GM23338 (cell line): ENCODE measurements at regions not wholly inside any gene's neighbourhood (a gene's known extent, or its start where the extent isn't known, plus 50 kb on each side); places are given as distances from the start of the nearest gene placed in this dataset.

Experiments
- CREB1 ChIP-seq: fragments of 250-450 bp; sonication (Bioruptor Pico); IDR thresholded peaks from 2 replicates; pipeline ENCODE4 v1.5.0; 2020; ENCODE audit warnings: low read depth, mild to moderate bottlenecking, moderate library complexity
- CTCF ChIP-seq, 2 experiments: fragments of 200-600 bp in 1 of 2; sonication (generic) in 1 of 2; conservative IDR thresholded peaks; 2 replicates each; pipeline versions ENCODE4 v1.5.1 to v1.6.1; 2016 to 2017; ENCODE audit warnings: antibody characterized with exemption in 2 of 2, low read depth in 2 of 2, mild to moderate bottlenecking in 2 of 2, moderate library complexity in 1 of 2
- ETS1 ChIP-seq: IDR thresholded peaks from 2 replicates; pipeline ENCODE4 v1.6.1; 2016; ENCODE audit warnings: antibody characterized with exemption
- EZH2 ChIP-seq: fragments of 200-600 bp; sonication (generic); IDR thresholded peaks from one replicate; pipeline ENCODE4 v1.8.0; 2017; ENCODE audit warnings: antibody characterized with exemption, mild to moderate bottlenecking, low read depth; ENCODE audit not compliant: unreplicated experiment
- EZH2phosphoT487 ChIP-seq: fragments of 200-600 bp; sonication (generic); IDR thresholded peaks from one replicate; pipeline ENCODE4 v1.8.1; 2018; ENCODE audit warnings: antibody characterized with exemption; ENCODE audit not compliant: unreplicated experiment
- JUNB ChIP-seq: IDR thresholded peaks from one replicate; pipeline ENCODE4 v1.6.1; 2016; ENCODE audit warnings: antibody characterized with exemption; ENCODE audit not compliant: unreplicated experiment
- NANOG ChIP-seq: IDR thresholded peaks from 2 replicates; pipeline ENCODE4 v1.6.1; 2016; ENCODE audit warnings: antibody characterized with exemption, borderline replicate concordance
- POLR2AphosphoS5 ChIP-seq: IDR thresholded peaks from 2 replicates; pipeline ENCODE4 v1.6.1; 2016; ENCODE audit warnings: antibody characterized with exemption, low read depth
- REST ChIP-seq: IDR thresholded peaks from one replicate; pipeline ENCODE4 v1.6.1; 2018; ENCODE audit warnings: antibody characterized with exemption; ENCODE audit not compliant: unreplicated experiment
- STAT1 ChIP-seq: IDR thresholded peaks from one replicate; pipeline ENCODE4 v1.6.1; 2016; ENCODE audit warnings: antibody characterized with exemption; ENCODE audit not compliant: unreplicated experiment
- ZNF114 ChIP-seq: fragments of 250-450 bp; sonication (Bioruptor Pico); IDR thresholded peaks from 2 replicates; pipeline ENCODE4 v1.5.0; 2020; ENCODE audit warnings: mild to moderate bottlenecking, moderate library complexity
- ZNF331 ChIP-seq: fragments of 250-450 bp; sonication (Bioruptor Pico); IDR thresholded peaks from 2 replicates; pipeline ENCODE4 v1.5.0; 2020; ENCODE audit warnings: low read depth, mild to moderate bottlenecking, moderate library complexity

DNA sequence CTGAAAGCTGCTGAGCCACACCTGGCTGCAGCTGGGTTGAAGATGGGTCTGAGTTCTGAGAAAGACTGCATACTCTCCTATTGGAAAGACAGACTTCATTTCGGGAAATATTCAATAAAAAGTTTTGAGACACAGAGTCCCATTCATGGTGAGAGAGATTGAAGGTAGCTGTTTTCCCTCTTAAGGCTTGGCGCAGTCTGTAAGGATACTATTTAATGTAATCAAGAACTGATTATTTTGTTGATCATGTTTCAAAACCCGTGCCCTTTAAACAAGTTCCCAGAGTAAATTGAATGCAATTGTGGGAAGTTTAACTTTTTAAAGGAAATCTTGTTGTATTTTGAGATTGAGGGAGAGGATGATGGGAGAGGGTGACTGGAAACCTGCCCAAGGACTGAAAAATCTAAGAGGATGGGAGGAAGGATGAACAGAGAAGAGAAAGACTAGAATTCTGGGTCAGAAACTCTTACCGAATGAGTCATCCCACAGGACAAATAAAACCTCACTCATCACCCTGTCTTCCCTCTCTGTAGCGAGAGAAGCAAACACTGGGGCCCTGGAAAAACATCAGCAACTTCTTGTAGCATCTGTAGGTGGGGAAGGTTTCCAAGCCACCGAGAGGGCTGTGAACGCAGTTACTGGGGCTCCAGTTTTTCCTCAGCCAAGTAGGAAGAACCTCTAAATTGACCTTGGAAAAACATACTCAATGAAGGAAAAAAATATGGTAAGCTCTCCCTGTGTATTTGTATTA, 193.2 kb upstream of the TPRG1 start:
- TF ChIP-seq CTCF (conservative IDR thresholded peaks at IDR 0.05; ENCODE audit: low read depth in 2 of 2): no peak
- no peak for TF ChIP-seq JUNB
- TF ChIP-seq EZH2phosphoT487: no peak
- TF ChIP-seq POLR2AphosphoS5: no peak
- no peak for TF ChIP-seq CREB1 (CRISPR knock-in tag)
- TF ChIP-seq REST: no peak
- no peak for TF ChIP-seq EZH2
- TF ChIP-seq ZNF331: no peak
- no peak for TF ChIP-seq NANOG
- no peak for TF ChIP-seq ZNF114 (CRISPR knock-in tag)
- no peak for TF ChIP-seq ETS1
- no peak for TF ChIP-seq STAT1
